B cell (primary cell): ENCODE measurements at regions not wholly inside any gene's neighbourhood (a gene's known extent, or its start where the extent isn't known, plus 50 kb on each side); places are given as distances from the start of the nearest gene placed in this dataset.

Source experiments
- EZH2 ChIP-seq: IDR thresholded peaks from 2 replicates; pipeline ENCODE4 v1.6.1; 2012; ENCODE audit warnings: borderline replicate concordance, low read depth, mild to moderate bottlenecking, moderate library complexity, low read length; ENCODE audit not compliant: insufficient read depth, poor library complexity, severe bottlenecking
- TF ChIP-seq, protein P1 (sequence below): fragments of 200-600 bp; IDR thresholded peaks from one replicate; pipeline ENCODE4 v1.8.0; 2022; ENCODE audit warnings: antibody characterized with exemption, mild to moderate bottlenecking

DNA sequence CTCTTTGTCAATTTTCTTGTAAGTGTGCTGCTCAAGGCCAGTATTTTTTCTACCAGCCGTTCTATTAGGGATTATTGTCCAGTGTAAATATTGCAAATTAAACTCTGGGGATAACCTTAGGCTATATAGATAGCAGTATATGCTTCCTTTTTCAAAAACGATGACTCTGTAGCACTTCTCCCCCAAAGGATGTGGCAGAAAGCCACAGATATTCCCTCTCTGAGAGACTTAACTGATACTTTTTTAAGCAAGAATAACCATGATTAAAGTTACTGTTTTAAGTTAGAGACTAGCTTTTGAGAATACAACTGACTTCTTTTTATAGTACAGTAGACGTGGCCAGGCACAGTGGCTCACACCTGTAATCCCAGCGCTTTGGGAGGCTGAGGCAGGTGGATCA is 130.0 kb downstream of the FHIP1A start:
- TF ChIP-seq, protein P1, sequence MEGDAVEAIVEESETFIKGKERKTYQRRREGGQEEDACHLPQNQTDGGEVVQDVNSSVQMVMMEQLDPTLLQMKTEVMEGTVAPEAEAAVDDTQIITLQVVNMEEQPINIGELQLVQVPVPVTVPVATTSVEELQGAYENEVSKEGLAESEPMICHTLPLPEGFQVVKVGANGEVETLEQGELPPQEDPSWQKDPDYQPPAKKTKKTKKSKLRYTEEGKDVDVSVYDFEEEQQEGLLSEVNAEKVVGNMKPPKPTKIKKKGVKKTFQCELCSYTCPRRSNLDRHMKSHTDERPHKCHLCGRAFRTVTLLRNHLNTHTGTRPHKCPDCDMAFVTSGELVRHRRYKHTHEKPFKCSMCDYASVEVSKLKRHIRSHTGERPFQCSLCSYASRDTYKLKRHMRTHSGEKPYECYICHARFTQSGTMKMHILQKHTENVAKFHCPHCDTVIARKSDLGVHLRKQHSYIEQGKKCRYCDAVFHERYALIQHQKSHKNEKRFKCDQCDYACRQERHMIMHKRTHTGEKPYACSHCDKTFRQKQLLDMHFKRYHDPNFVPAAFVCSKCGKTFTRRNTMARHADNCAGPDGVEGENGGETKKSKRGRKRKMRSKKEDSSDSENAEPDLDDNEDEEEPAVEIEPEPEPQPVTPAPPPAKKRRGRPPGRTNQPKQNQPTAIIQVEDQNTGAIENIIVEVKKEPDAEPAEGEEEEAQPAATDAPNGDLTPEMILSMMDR, result no peak
- TF ChIP-seq EZH2, result no peak
